Activated naive CD8-positive, alpha-beta T cell treated with anti-CD3 and anti-CD28 coated beads for 36 hours (primary cell): ENCODE measurements at regions not wholly inside any gene's neighbourhood (a gene's known extent, or its start where the extent isn't known, plus 50 kb on each side); places are given as distances from the start of the nearest gene placed in this dataset.
"Not testable (repeated sequence)": the region's sequence is repeated elsewhere in the genome, so short reads cannot be mapped to it uniquely, and the experiment has no call there.

Experiments used
- DNase-seq: peaks from one replicate; pipeline ENCODE4 v3.0.0; 2021
- H3K27ac Mint-ChIP-seq: one replicate; pipeline ENCODE4 v1.8.0; 2022; ENCODE audit warnings: mild to moderate bottlenecking, moderate library complexity, mixed read lengths
- H3K27me3 Mint-ChIP-seq: one replicate; pipeline ENCODE4 v1.8.0; 2022; ENCODE audit warnings: mild to moderate bottlenecking, mixed read lengths
- H3K36me3 Mint-ChIP-seq: one replicate; pipeline ENCODE4 v1.8.0; 2021; ENCODE audit warnings: mild to moderate bottlenecking, mixed read lengths
- H3K4me1 Mint-ChIP-seq: one replicate; pipeline ENCODE4 v1.8.0; 2021; ENCODE audit warnings: mixed read lengths
- H3K4me3 Mint-ChIP-seq: one replicate; pipeline ENCODE4 v1.8.0; 2022; ENCODE audit warnings: mild to moderate bottlenecking, moderate library complexity, mixed read lengths
- H3K9me3 Mint-ChIP-seq: one replicate; pipeline ENCODE4 v1.8.0; 2022; ENCODE audit warnings: mixed read lengths

DNA sequence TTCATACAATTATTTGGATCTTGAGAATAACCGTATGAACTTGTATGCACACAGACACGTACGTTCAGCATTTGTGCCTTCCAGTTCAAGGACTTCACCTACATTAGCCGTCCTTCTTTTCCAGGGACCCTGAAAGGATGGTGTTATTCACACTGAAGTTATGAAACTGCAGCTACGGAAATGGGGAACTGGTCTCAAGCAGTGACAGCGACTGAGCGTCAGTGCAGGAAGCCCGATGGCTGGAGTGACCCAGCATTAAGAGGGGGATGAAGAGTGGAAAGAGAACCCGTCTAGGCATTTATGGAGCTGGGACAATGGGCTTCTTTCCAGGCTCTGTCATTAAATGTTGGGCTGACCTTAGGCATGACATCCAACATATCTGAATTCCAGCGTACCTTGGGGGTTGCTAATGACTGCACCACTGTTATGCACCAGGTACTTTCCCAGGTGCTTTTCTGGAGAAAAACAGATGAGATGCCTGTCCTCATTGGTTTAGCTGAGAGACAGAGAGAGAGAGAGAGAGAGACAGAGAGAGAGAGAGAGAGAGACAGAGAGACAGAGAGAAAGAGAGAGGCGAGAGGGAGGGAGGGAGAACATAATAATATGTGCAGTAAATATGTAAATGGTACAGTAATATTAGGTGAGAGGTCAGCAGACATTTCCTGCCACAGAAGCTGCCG is 204.7 kb upstream of the EXOC2 start:
- no peak overlapping the region for H3K27ac Mint-ChIP-seq
- H3K36me3 Mint-ChIP-seq = no peaks in the 10 kb centered on the region
- no peak overlapping the region for H3K4me3 Mint-ChIP-seq
- DNase-seq = no peak
- peaks cover 26% of the 10 kb centered on the region for H3K27me3 Mint-ChIP-seq
- H3K9me3 Mint-ChIP-seq = no peaks in the 10 kb centered on the region
- H3K4me1 Mint-ChIP-seq = no peaks in the 10 kb centered on the region

DNA sequence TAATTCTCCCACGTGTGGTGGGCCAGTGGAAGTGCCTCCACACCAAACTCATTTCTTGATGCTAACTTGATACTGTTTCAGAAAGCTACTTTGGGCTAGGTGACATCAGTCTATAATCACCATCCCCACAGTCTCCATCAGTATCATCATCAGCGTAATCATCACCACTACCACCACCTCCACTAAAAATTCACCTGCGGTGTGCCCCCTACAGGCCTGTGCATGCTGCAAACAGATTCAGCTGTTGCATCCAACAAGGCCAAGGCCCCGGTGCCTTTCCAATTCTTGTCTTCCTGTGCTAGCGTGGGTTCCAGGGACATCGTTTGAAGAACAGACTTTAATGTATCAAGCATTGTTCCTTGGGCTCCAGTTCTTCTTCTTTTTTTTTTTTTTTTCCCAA is 201.3 kb upstream of the EXOC2 start:
- no peak overlapping the region for H3K27ac Mint-ChIP-seq
- H3K27me3 Mint-ChIP-seq = peaks cover 18% of the 10 kb centered on the region
- no peak overlapping the region for H3K4me3 Mint-ChIP-seq
- DNase-seq = no peak
- H3K36me3 Mint-ChIP-seq = no peaks in the 10 kb centered on the region
- no peaks in the 10 kb centered on the region for H3K9me3 Mint-ChIP-seq
- no peaks in the 10 kb centered on the region for H3K4me1 Mint-ChIP-seq

- H3K9me3 Mint-ChIP-seq = no peaks in the 10 kb centered on the region
- DNase-seq = no peak
- H3K4me3 Mint-ChIP-seq = no peak overlapping the region
- H3K4me1 Mint-ChIP-seq = no peaks in the 10 kb centered on the region
- no peaks in the 10 kb centered on the region for H3K36me3 Mint-ChIP-seq
- no peak overlapping the region for H3K27ac Mint-ChIP-seq
- peaks cover 9% of the 10 kb centered on the region for H3K27me3 Mint-ChIP-seq
Observed at GRCh38 chr6:890995-891394, 198.1 kb upstream of the EXOC2 start.

DNA sequence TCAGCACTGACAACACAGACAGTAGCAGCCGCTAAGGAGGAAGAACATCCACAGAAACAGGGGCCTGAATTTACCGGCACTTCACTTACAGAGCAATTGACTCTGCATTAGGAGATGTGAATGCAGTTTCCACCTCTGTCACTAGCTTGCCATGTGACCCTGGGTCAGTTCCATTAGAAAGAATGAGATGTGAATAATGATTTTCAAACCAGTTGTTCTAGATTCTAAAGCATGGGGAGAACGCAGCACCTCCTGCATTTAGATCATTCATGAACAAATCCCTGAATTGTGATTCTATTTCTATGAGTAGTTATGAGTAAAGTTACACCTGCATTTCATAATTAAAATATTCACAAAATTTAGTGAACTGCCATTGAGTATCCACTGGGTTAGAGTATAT is 197.3 kb upstream of the EXOC2 start:
- no peak for DNase-seq
- no peak overlapping the region for H3K27ac Mint-ChIP-seq
- H3K36me3 Mint-ChIP-seq = no peaks in the 10 kb centered on the region
- H3K27me3 Mint-ChIP-seq = peaks cover 9% of the 10 kb centered on the region
- H3K9me3 Mint-ChIP-seq = no peaks in the 10 kb centered on the region
- H3K4me3 Mint-ChIP-seq = no peak overlapping the region
- peaks cover 3% of the 10 kb centered on the region for H3K4me1 Mint-ChIP-seq

- DNase-seq = no peak
- H3K36me3 Mint-ChIP-seq = no peaks in the 10 kb centered on the region
- no peaks in the 10 kb centered on the region for H3K9me3 Mint-ChIP-seq
- H3K27me3 Mint-ChIP-seq = peaks cover 9% of the 10 kb centered on the region
- H3K27ac Mint-ChIP-seq = no peak overlapping the region
- H3K4me3 Mint-ChIP-seq = no peak overlapping the region
- peaks cover 10% of the 10 kb centered on the region for H3K4me1 Mint-ChIP-seq
Observed at GRCh38 chr6:887583-888235, 194.8 kb upstream of the EXOC2 start.

DNA sequence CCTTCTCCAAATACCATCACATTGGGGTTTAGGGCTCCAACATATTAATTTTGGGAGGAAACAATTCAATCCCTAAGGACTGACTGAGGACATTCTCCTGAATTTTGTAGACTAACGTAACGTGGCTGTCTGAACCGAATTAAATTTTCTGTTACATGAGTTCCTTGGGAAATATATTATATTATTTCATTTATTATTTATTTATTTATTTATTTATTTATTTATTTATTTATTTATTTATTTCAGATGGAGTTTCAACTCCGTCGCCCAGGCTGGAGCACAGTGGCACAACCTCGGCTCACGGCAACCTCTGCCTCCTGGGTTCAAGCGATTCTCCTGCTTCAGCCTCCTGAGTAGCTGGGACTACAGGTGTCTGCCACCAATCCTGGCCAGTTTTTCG is 193.2 kb upstream of the EXOC2 start:
- DNase-seq, H3K36me3 Mint-ChIP-seq, H3K4me1 Mint-ChIP-seq, H3K27ac Mint-ChIP-seq, H3K9me3 Mint-ChIP-seq, H3K4me3 Mint-ChIP-seq: not testable (repeated sequence)
- peaks cover 13% of the 10 kb centered on the region for H3K27me3 Mint-ChIP-seq

DNA sequence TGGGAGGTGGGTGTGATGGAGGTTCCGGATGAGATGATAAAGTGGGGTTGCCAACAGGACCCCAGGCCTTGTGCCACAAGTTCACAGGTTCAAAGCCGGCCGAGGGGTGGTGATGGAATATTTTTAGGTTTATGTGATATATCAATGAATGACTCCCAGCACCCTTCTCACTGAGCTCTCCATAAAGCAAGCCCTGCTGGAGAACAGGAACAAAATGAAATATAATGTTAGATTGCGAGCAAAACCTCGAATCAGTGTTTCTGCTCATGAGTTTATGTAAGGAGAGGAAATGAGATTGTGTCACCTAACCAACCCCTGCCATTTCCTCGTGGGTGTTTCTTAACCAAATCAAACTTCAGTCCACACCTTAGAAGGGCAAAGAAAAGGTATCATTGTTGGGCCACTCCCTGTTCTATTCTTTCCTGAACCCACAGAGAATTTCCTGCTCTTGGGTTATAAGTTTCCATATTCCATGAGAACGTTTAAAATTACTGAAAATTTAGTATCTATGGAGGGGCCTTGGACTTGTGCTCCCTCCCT is 192.2 kb upstream of the EXOC2 start:
- H3K36me3 Mint-ChIP-seq = no peaks in the 10 kb centered on the region
- peaks cover 10% of the 10 kb centered on the region for H3K4me1 Mint-ChIP-seq
- DNase-seq = no peak
- no peaks in the 10 kb centered on the region for H3K9me3 Mint-ChIP-seq
- no peak overlapping the region for H3K27ac Mint-ChIP-seq
- H3K27me3 Mint-ChIP-seq = peaks cover 13% of the 10 kb centered on the region
- H3K4me3 Mint-ChIP-seq = no peak overlapping the region

- H3K9me3 Mint-ChIP-seq = no peaks in the 10 kb centered on the region
- no peaks in the 10 kb centered on the region for H3K36me3 Mint-ChIP-seq
- H3K4me1 Mint-ChIP-seq = peaks cover 10% of the 10 kb centered on the region
- no peak overlapping the region for H3K4me3 Mint-ChIP-seq
- no peak for DNase-seq
- H3K27ac Mint-ChIP-seq = no peak overlapping the region
- H3K27me3 Mint-ChIP-seq = peaks cover 14% of the 10 kb centered on the region
Observed at GRCh38 chr6:884570-884969, 191.6 kb upstream of the EXOC2 start.

- Mint-ChIP-seq H3K4me1 (peaks cover 10% of the 10 kb centered on the region), H3K27me3 (peaks cover 31% of the 10 kb centered on the region), H3K36me3 (no peaks in the 10 kb centered on the region), H3K27ac (no peak overlapping the region), H3K9me3 (no peaks in the 10 kb centered on the region), H3K4me3 (no peak overlapping the region)
- no peak for DNase-seq
Observed at GRCh38 chr6:882084-882598, 189.2 kb upstream of the EXOC2 start.

DNA sequence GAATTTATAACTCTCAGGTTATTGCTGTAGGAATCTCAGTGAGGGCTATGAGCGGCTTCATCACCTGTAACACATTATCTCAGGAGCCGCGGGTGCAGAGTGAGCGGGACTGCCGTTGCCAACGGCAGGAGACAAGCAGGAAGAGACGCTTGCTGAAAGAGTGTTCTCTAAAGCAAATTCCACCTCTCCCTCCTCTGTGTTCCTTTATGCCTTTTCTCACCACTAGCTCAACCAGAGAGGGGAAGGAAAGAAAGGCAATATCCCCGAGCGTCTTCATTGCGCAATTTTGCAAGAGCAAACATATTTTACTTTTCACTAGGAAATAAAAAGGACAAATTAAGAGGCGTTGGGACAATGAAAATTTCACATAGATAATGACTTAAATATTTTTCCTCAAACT is 185.2 kb upstream of the EXOC2 start:
- DNase-seq = no peak
- Mint-ChIP-seq H3K36me3 (no peaks in the 10 kb centered on the region), H3K4me3 (no peak overlapping the region), H3K4me1 (no peaks in the 10 kb centered on the region), H3K9me3 (no peaks in the 10 kb centered on the region), H3K27ac (no peak overlapping the region), H3K27me3 (peaks cover 31% of the 10 kb centered on the region)

- no peak for DNase-seq
- Mint-ChIP-seq H3K4me1 (no peaks in the 10 kb centered on the region), H3K27ac (no peak overlapping the region), H3K4me3 (no peak overlapping the region), H3K9me3 (no peaks in the 10 kb centered on the region), H3K27me3 (peaks cover 37% of the 10 kb centered on the region), H3K36me3 (no peaks in the 10 kb centered on the region)
Observed at GRCh38 chr6:875012-875411, 182.1 kb upstream of the EXOC2 start.

DNA sequence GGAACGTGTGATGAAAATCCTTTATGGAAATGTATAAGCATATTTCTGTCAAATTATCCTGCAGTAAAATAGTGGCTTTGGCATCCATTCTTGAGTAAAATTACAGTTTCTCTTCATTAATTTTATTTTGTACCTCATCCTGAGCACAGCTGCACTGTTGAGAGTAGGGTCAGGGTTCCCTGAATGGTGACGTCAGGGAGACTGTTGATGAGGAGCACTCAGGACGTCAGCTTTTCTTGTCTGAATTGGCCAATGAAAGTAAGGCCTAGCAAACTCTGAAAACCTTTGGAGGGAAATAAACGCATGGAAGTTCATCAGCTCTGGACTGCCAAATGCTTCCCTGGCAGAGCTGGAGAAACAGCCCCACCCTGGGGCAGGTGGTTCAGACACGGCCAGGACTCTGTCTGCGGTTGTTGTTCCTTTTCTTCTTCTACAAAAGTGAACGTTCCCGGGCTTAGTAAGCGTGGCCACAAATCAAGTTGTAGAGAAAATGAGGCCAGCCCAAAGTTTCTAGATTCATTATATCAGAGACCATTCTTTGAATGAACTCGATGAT is 179.7 kb upstream of the EXOC2 start:
- Mint-ChIP-seq H3K27me3 (peaks cover 32% of the 10 kb centered on the region), H3K9me3 (no peaks in the 10 kb centered on the region), H3K4me1 (no peaks in the 10 kb centered on the region), H3K36me3 (no peaks in the 10 kb centered on the region), H3K27ac (no peak overlapping the region), H3K4me3 (no peak overlapping the region)
- no peak for DNase-seq

DNA sequence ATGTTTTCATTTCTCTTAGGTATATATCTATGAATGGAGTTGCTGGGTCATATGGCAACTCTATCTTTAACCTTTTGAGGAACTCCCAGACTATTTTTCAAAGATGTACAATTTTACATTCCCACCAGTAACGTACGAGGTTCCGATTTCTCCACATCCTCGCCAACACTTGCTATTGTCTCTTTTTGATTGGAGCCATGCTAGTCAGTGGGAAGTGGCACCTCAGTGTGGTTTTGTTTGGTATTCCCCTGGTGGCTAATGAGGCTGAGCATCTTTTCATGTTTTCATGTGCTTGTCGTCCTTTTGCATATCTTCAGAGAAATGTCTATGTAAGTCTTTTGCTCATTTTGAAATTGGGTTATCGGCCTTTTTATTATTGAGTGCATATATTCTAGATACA is 178.6 kb upstream of the EXOC2 start:
- no peaks in the 10 kb centered on the region for H3K36me3 Mint-ChIP-seq
- peaks cover 31% of the 10 kb centered on the region for H3K27me3 Mint-ChIP-seq
- no peaks in the 10 kb centered on the region for H3K9me3 Mint-ChIP-seq
- no peaks in the 10 kb centered on the region for H3K4me1 Mint-ChIP-seq
- H3K27ac Mint-ChIP-seq = no peak overlapping the region
- no peak for DNase-seq
- no peak overlapping the region for H3K4me3 Mint-ChIP-seq

- Mint-ChIP-seq H3K27me3 (peaks cover 38% of the 10 kb centered on the region), H3K4me1 (no peaks in the 10 kb centered on the region), H3K4me3 (no peak overlapping the region), H3K27ac (no peak overlapping the region), H3K9me3 (no peaks in the 10 kb centered on the region), H3K36me3 (no peaks in the 10 kb centered on the region)
- no peak for DNase-seq
Observed at GRCh38 chr6:870096-870495, 177.2 kb upstream of the EXOC2 start.

DNA sequence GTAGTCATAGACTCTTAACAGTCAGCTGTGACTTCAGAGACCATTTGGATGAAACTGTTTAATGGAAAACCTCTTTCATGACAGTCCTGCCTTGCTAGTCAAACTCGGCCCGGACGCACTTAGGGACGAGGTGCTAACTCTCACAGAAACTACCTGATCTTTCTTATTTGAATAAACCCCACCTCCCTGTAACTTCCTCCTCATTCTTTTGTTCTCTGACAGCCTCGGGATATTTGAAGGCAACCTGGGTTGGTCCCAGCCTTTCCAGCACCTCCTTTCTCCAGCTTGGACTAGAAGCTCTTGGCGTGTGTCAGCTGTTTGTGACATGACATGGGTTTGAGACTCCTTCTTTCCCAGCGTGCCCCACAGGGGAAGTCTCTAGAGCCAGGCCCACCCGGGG is 175.3 kb upstream of the EXOC2 start:
- H3K9me3 Mint-ChIP-seq = no peaks in the 10 kb centered on the region
- H3K27me3 Mint-ChIP-seq = peaks cover 46% of the 10 kb centered on the region
- H3K4me1 Mint-ChIP-seq = no peaks in the 10 kb centered on the region
- H3K36me3 Mint-ChIP-seq = no peaks in the 10 kb centered on the region
- no peak for DNase-seq
- no peak overlapping the region for H3K27ac Mint-ChIP-seq
- H3K4me3 Mint-ChIP-seq = no peak overlapping the region

GRCh38 chr6:867378-867777 is 174.4 kb upstream of the EXOC2 start:
- no peak overlapping the region for H3K4me3 Mint-ChIP-seq
- H3K27me3 Mint-ChIP-seq = peaks cover 46% of the 10 kb centered on the region
- H3K36me3 Mint-ChIP-seq = no peaks in the 10 kb centered on the region
- H3K4me1 Mint-ChIP-seq = no peaks in the 10 kb centered on the region
- H3K27ac Mint-ChIP-seq = no peak overlapping the region
- H3K9me3 Mint-ChIP-seq = no peaks in the 10 kb centered on the region
- no peak for DNase-seq
